ENCODE measurements at regions not wholly inside any gene's neighbourhood (a gene's known extent, or its start where the extent isn't known, plus 50 kb on each side); places are given as distances from the start of the nearest gene placed in this dataset.
"Not testable (repeated sequence)": the region's sequence is repeated elsewhere in the genome, so short reads cannot be mapped to it uniquely, and the experiment has no call there.

DNA sequence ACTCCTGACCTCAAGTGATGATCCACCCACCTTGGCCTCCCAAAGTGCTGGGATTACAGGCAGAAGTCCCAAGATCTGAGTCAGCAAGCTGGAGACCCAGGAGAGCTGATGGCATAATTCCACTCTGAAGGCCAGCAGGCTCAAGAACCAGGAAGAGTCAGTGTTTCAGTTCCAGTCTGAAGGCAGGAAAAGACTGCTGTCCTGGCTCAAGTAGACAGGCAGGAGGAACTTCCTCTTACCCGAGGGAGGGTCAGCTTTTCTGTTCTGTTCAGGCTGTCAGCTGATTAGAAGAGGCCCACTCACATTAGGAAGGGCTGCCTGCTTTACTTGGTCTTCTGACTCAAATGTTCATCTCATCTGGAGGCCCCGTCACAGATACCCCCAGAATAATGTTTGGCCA lies 206.0 kb upstream of the MYL2 start:
- TF ChIP-seq, protein P1, sequence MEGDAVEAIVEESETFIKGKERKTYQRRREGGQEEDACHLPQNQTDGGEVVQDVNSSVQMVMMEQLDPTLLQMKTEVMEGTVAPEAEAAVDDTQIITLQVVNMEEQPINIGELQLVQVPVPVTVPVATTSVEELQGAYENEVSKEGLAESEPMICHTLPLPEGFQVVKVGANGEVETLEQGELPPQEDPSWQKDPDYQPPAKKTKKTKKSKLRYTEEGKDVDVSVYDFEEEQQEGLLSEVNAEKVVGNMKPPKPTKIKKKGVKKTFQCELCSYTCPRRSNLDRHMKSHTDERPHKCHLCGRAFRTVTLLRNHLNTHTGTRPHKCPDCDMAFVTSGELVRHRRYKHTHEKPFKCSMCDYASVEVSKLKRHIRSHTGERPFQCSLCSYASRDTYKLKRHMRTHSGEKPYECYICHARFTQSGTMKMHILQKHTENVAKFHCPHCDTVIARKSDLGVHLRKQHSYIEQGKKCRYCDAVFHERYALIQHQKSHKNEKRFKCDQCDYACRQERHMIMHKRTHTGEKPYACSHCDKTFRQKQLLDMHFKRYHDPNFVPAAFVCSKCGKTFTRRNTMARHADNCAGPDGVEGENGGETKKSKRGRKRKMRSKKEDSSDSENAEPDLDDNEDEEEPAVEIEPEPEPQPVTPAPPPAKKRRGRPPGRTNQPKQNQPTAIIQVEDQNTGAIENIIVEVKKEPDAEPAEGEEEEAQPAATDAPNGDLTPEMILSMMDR (IDR thresholded peaks at IDR 0.05; ENCODE audit: low read depth, low read length, missing control alignments), result no peak
- no peak overlapping the region for H3K4me3 ChIP-seq (ENCODE audit: low read depth, low read length)
- DNase-seq (ENCODE audit: low read depth), result no peak
- in situ Hi-C loops (cut with HindIII; ENCODE audit: low sequenced_read_pairs), result no loop called here

DNA sequence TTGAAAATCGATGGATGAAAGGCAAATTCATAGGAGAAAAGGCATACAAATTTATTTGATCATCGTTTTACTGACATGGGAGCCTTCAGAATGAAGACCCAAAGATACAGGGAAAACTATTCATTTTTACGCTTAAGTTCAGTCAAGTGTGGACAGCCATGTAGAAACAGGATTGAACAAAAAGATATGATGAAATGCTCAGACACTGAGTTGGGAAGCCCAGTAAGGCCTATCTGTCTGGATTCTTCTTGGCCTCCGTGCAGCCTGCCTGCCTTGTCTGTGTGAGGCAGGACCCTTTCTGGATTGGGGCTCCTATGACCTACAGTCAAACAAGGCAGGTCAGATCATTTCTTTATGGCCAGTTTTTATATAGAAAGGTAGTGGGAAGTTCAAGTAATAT lies 203.8 kb upstream of the MYL2 start:
- DNase-seq (ENCODE audit: low read depth), result no peak
- in situ Hi-C loops (cut with HindIII; ENCODE audit: low sequenced_read_pairs), result no loop called here
- TF ChIP-seq, protein P1 (IDR thresholded peaks at IDR 0.05; ENCODE audit: low read depth, low read length, missing control alignments), result no peak
- H3K4me3 ChIP-seq (ENCODE audit: low read depth, low read length), result no peak overlapping the region

DNA sequence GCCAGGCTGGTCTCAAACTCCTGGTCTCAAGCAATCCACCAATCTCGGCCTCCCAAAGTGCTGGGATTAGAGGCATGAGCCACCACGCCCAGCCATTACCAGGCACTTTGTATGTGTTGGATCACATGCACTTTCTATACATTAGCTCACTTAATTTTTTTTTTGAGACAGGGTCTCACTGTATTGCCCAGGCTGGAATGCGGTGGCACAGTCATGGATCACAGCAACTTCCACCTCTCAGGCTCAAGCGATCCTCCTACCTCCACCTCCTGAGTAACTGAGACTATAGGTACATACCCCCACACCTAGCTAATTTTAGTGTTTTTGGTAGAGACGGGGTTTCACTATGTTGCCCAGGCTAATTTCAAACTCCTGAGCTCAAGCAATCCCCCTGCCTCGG lies 203.0 kb upstream of the MYL2 start:
- in situ Hi-C loops (cut with HindIII; ENCODE audit: low sequenced_read_pairs), result no loop called here
- H3K4me3 ChIP-seq (ENCODE audit: low read depth, low read length), result no peak overlapping the region
- no peak for DNase-seq (ENCODE audit: low read depth)
- TF ChIP-seq, protein P1 (IDR thresholded peaks at IDR 0.05; ENCODE audit: low read depth, low read length, missing control alignments), result no peak

- no peak for DNase-seq (ENCODE audit: low read depth)
- H3K4me3 ChIP-seq (ENCODE audit: low read depth, low read length), result no peak overlapping the region
- TF ChIP-seq, protein P1 (IDR thresholded peaks at IDR 0.05; ENCODE audit: low read depth, low read length, missing control alignments), result no peak
- in situ Hi-C loops (cut with HindIII; ENCODE audit: low sequenced_read_pairs), result no loop called here
Observed at GRCh38 chr12:111122458-111122878, 202.1 kb upstream of the MYL2 start.

GRCh38 chr12:111121840-111122239 lies 201.5 kb upstream of the MYL2 start:
- in situ Hi-C loops (cut with HindIII; ENCODE audit: low sequenced_read_pairs), result no loop called here
- no peak for DNase-seq (ENCODE audit: low read depth)
- TF ChIP-seq, protein P1 (IDR thresholded peaks at IDR 0.05; ENCODE audit: low read depth, low read length, missing control alignments), result no peak
- H3K4me3 ChIP-seq (ENCODE audit: low read depth, low read length), result no peak overlapping the region

DNA sequence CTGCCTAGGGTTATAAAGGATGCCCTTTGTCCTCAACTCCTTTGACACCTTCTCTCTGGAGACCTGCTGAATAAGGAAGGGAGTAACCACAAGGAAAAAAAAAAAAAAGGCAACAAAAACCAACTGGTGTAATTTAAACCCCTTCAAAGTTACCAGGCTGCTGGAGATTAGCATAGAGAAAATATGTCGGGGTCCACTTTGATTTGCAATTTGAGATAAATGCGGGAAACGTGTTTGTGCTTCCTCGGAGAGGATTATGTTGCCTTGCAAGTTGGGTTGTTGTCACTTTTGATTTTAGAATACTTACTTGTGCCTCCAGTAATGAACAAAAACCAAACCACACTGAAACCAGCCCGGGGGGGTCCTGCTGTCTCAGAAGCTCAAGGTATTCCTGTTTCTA lies 200.2 kb upstream of the MYL2 start:
- TF ChIP-seq, protein P1 (IDR thresholded peaks at IDR 0.05; ENCODE audit: low read depth, low read length, missing control alignments), result no peak
- in situ Hi-C loops (cut with HindIII; ENCODE audit: low sequenced_read_pairs), result no loop called here
- no peak overlapping the region for H3K4me3 ChIP-seq (ENCODE audit: low read depth, low read length)
- no peak for DNase-seq (ENCODE audit: low read depth)

GRCh38 chr12:111117017-111117416 lies 196.6 kb upstream of the MYL2 start:
- DNase-seq (ENCODE audit: low read depth), result no peak
- no peak overlapping the region for H3K4me3 ChIP-seq (ENCODE audit: low read depth, low read length)
- in situ Hi-C loops (cut with HindIII; ENCODE audit: low sequenced_read_pairs), result no loop called here
- TF ChIP-seq, protein P1 (IDR thresholded peaks at IDR 0.05; ENCODE audit: low read depth, low read length, missing control alignments), result no peak

GRCh38 chr12:111113313-111113712 lies 192.9 kb upstream of the MYL2 start:
- in situ Hi-C loops (cut with HindIII; ENCODE audit: low sequenced_read_pairs); DNase-seq (ENCODE audit: low read depth); H3K4me3 ChIP-seq (ENCODE audit: low read depth, low read length): not testable (repeated sequence)

Data from astrocyte of the cerebellum (primary cell).